Activated naive CD8-positive, alpha-beta T cell treated with anti-CD3 and anti-CD28 coated beads, Interleukin-2, amount 10 ng/mL, durations not matched to agents 7 days and 5 days (primary cell): ENCODE measurements at regions not wholly inside any gene's neighbourhood (a gene's known extent, or its start where the extent isn't known, plus 50 kb on each side); places are given as distances from the start of the nearest gene placed in this dataset.

Source experiments
- ATAC-seq: fragments of 150-1000 bp; cut with Tn5 transposase; one replicate; pipeline ENCODE4 v1.10.0; 2021; ENCODE audit warnings: low read depth, moderate library complexity
- POLR2A ChIA-PET: fragments of 350-600 bp; sonication (Branson Sonifier 250); formaldehyde crosslinking; loops from one replicate; lab custom pipeline; 2021; ENCODE audit warnings: antibody characterized with exemption; lab: Charles Lee
- DNase-seq: peaks from one replicate; pipeline ENCODE4 v3.0.0; 2021
- H3K27ac Mint-ChIP-seq: one replicate; pipeline ENCODE4 v1.8.0; 2022; ENCODE audit warnings: mild to moderate bottlenecking, mixed read lengths
- H3K27me3 Mint-ChIP-seq: one replicate; pipeline ENCODE4 v1.8.0; 2022; ENCODE audit warnings: mild to moderate bottlenecking, moderate library complexity, mixed read lengths
- H3K36me3 Mint-ChIP-seq: one replicate; pipeline ENCODE4 v1.8.0; 2021; ENCODE audit warnings: mild to moderate bottlenecking, mixed read lengths
- H3K4me1 Mint-ChIP-seq: one replicate; pipeline ENCODE4 v1.8.0; 2021; ENCODE audit warnings: mixed read lengths
- H3K4me3 Mint-ChIP-seq: one replicate; pipeline ENCODE4 v1.8.0; 2022; ENCODE audit warnings: mild to moderate bottlenecking, moderate library complexity, mixed read lengths
- H3K9me3 Mint-ChIP-seq: one replicate; pipeline ENCODE4 v1.8.0; 2021; ENCODE audit warnings: mixed read lengths

DNA sequence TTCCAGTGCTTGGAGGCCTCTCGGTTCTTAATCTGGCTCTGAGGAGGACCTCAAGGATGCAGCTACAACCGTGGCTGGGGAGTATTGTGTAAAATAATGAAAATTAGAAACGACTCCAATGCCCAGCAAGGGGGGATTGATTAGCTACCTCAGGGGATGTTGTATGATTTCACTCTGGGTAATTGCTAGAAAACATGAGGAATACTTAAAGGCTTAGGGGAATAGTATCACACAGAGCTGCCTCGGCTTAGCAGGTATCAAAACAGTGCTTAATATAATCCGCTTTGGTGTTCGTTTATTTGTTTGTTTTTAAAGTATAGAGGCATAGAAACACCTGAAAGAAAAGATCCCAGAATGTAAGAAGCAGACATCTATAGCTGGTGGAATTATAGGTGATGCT, 102.5 kb downstream of the INHBB start:
- ATAC-seq (no peak), DNase-seq (no peak)
- Mint-ChIP-seq H3K36me3 (no peaks in the 10 kb centered on the region), H3K4me3 (no peak overlapping the region), H3K27me3 (peaks cover 23% of the 10 kb centered on the region), H3K9me3 (no peaks in the 10 kb centered on the region), H3K4me1 (no peaks in the 10 kb centered on the region), H3K27ac (no peak overlapping the region)
- POLR2A ChIA-PET, result no interaction called here

- Mint-ChIP-seq H3K36me3 (no peaks in the 10 kb centered on the region), H3K9me3 (no peaks in the 10 kb centered on the region), H3K27me3 (peaks cover 15% of the 10 kb centered on the region), H3K27ac (no peak overlapping the region), H3K4me3 (no peak overlapping the region), H3K4me1 (no peaks in the 10 kb centered on the region)
- POLR2A ChIA-PET, result no interaction called here
- ATAC-seq, result no peak
- DNase-seq, result no peak
These were observed 103.2 kb downstream of the INHBB start for GRCh38 chr2:120448961-120449810.

- H3K4me1 Mint-ChIP-seq, result no peaks in the 10 kb centered on the region
- DNase-seq (no peak), ATAC-seq (no peak)
- H3K4me3 Mint-ChIP-seq, result no peak overlapping the region
- H3K27ac Mint-ChIP-seq, result no peak overlapping the region
- H3K36me3 Mint-ChIP-seq, result no peaks in the 10 kb centered on the region
- POLR2A ChIA-PET, result no interaction called here
- H3K9me3 Mint-ChIP-seq, result no peaks in the 10 kb centered on the region
- peaks cover 16% of the 10 kb centered on the region for H3K27me3 Mint-ChIP-seq
These were observed 104.4 kb downstream of the INHBB start for GRCh38 chr2:120450196-120450820.

- H3K9me3 Mint-ChIP-seq, result no peaks in the 10 kb centered on the region
- DNase-seq (no peak), ATAC-seq (no peak)
- H3K4me3 Mint-ChIP-seq, result no peak overlapping the region
- POLR2A ChIA-PET, result no interaction called here
- no peaks in the 10 kb centered on the region for H3K4me1 Mint-ChIP-seq
- no peak overlapping the region for H3K27ac Mint-ChIP-seq
- no peaks in the 10 kb centered on the region for H3K36me3 Mint-ChIP-seq
- peaks cover 16% of the 10 kb centered on the region for H3K27me3 Mint-ChIP-seq
These were observed 105.4 kb downstream of the INHBB start for GRCh38 chr2:120451334-120451733.

- POLR2A ChIA-PET, result no interaction called here
- Mint-ChIP-seq H3K36me3 (no peaks in the 10 kb centered on the region), H3K4me1 (no peaks in the 10 kb centered on the region), H3K9me3 (no peaks in the 10 kb centered on the region), H3K27ac (no peak overlapping the region), H3K4me3 (no peak overlapping the region), H3K27me3 (peaks cover 14% of the 10 kb centered on the region)
- DNase-seq, result no peak
- ATAC-seq, result no peak
These were observed 106.2 kb downstream of the INHBB start for GRCh38 chr2:120452131-120452530.

GRCh38 chr2:120452945-120453634, 107.2 kb downstream of the INHBB start:
- DNase-seq, result no peak
- no peaks in the 10 kb centered on the region for H3K36me3 Mint-ChIP-seq
- H3K4me1 Mint-ChIP-seq, result no peaks in the 10 kb centered on the region
- POLR2A ChIA-PET, result no interaction called here
- no peak for ATAC-seq
- no peak overlapping the region for H3K27ac Mint-ChIP-seq
- H3K27me3 Mint-ChIP-seq, result peaks cover 15% of the 10 kb centered on the region
- H3K4me3 Mint-ChIP-seq, result no peak overlapping the region
- H3K9me3 Mint-ChIP-seq, result no peaks in the 10 kb centered on the region

GRCh38 chr2:120453635-120453998, 107.7 kb downstream of the INHBB start:
- Mint-ChIP-seq H3K9me3 (no peaks in the 10 kb centered on the region), H3K4me3 (no peak overlapping the region), H3K4me1 (no peaks in the 10 kb centered on the region), H3K36me3 (no peaks in the 10 kb centered on the region), H3K27me3 (peaks cover 15% of the 10 kb centered on the region), H3K27ac (no peak overlapping the region)
- ATAC-seq (no peak), DNase-seq (no peak)
- POLR2A ChIA-PET, result no interaction called here

- H3K27me3 Mint-ChIP-seq, result peaks cover 15% of the 10 kb centered on the region
- no peak overlapping the region for H3K4me3 Mint-ChIP-seq
- POLR2A ChIA-PET, result no interaction called here
- no peaks in the 10 kb centered on the region for H3K4me1 Mint-ChIP-seq
- no peak overlapping the region for H3K27ac Mint-ChIP-seq
- H3K36me3 Mint-ChIP-seq, result no peaks in the 10 kb centered on the region
- no peaks in the 10 kb centered on the region for H3K9me3 Mint-ChIP-seq
- ATAC-seq (no peak), DNase-seq (no peak)
These were observed 108.9 kb downstream of the INHBB start for GRCh38 chr2:120454654-120455385.

DNA sequence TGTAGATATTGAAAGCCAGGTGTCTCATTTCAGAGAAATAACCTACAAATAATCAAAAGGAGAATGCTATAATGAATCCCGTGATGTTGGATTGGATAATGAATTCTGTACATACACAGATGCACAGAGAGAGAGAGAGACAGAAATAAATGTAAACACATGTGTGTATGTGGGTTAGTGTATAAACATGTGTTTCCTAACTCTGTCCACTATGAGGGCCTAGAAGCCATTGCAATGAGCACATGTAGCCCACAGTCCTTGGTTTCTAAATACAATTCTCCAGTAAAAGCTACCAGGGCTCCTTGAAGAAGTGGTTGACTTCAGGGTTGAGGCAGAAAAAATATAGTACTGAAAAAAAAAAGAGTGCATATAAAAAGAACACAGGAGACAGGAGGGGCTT, 109.5 kb downstream of the INHBB start:
- no peak overlapping the region for H3K4me3 Mint-ChIP-seq
- H3K9me3 Mint-ChIP-seq, result no peaks in the 10 kb centered on the region
- no peak overlapping the region for H3K27ac Mint-ChIP-seq
- H3K36me3 Mint-ChIP-seq, result no peaks in the 10 kb centered on the region
- H3K27me3 Mint-ChIP-seq, result peaks cover 15% of the 10 kb centered on the region
- no peak for DNase-seq
- no peaks in the 10 kb centered on the region for H3K4me1 Mint-ChIP-seq
- POLR2A ChIA-PET, result no interaction called here
- no peak for ATAC-seq

- no peaks in the 10 kb centered on the region for H3K36me3 Mint-ChIP-seq
These were observed 110.9 kb downstream of the INHBB start for GRCh38 chr2:120456867-120457266.

DNA sequence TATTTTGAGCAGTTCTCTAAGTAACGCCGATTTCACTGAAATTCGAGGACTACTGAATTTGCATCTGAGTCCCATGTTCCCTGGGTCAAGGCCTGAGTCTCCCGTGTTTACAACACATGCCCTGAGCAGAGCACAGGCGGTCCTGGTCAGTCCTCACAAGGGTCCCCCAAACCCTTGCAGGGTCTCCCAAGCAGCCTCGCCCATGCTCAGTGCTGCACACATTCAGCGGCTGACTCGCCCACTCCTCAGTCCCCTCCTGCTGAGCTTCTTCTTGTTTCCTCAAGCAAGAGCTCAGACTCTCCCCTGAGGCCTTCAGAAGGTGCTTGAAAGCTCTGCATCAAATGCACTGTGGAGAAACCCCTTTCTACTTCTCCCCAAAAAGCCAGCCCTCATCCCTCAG, 114.6 kb downstream of the INHBB start:
- no peak for DNase-seq
- ATAC-seq, result no peak
- POLR2A ChIA-PET, result no interaction called here
- no peaks in the 10 kb centered on the region for H3K4me1 Mint-ChIP-seq
- no peaks in the 10 kb centered on the region for H3K9me3 Mint-ChIP-seq
- no peak overlapping the region for H3K4me3 Mint-ChIP-seq
- no peak overlapping the region for H3K27ac Mint-ChIP-seq
- no peaks in the 10 kb centered on the region for H3K36me3 Mint-ChIP-seq
- H3K27me3 Mint-ChIP-seq, result peaks cover 8% of the 10 kb centered on the region

More at GRCh38 chr2:120456867-120457266, 110.9 kb downstream of the INHBB start:
- POLR2A ChIA-PET, result no interaction called here
- no peaks in the 10 kb centered on the region for H3K9me3 Mint-ChIP-seq
- DNase-seq (no peak), ATAC-seq (no peak)
- H3K4me3 Mint-ChIP-seq, result no peak overlapping the region
- H3K4me1 Mint-ChIP-seq, result no peaks in the 10 kb centered on the region
- H3K27ac Mint-ChIP-seq, result no peak overlapping the region
- peaks cover 15% of the 10 kb centered on the region for H3K27me3 Mint-ChIP-seq

DNA sequence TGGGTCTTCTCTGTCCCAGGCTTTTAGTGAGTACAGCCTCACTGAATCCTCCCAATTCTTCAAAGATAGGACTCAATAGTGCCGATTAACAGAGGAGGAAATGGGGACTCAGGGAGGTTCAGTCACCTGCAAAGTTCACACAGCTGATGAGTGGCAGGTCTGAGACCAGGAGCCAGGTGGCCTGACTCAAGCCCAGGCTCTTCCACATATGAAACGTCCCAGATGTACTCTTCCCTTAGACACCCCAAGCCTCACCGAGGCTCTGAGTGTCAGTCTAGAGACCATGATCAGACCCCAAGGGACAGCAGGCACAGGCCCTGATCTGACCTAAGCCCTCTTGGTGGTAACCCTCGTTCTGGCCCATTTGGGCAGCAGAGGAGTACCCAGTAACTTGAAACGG, 115.2 kb downstream of the INHBB start:
- no peak for DNase-seq
- Mint-ChIP-seq H3K27me3 (peaks cover 8% of the 10 kb centered on the region), H3K9me3 (no peaks in the 10 kb centered on the region), H3K4me3 (no peak overlapping the region), H3K27ac (no peak overlapping the region), H3K36me3 (no peaks in the 10 kb centered on the region), H3K4me1 (no peaks in the 10 kb centered on the region)
- POLR2A ChIA-PET, result no interaction called here
- no peak for ATAC-seq
